B cell (primary cell): ENCODE measurements at regions not wholly inside any gene's neighbourhood (a gene's known extent, or its start where the extent isn't known, plus 50 kb on each side); places are given as distances from the start of the nearest gene placed in this dataset.

Source experiments
- ATAC-seq: fragments of 200-7000 bp; cut with Tn5 transposase; one replicate; pipeline ENCODE4 v1.10.0; 2021; ENCODE audit warnings: low read depth, mild to moderate bottlenecking, moderate number of reproducible peaks, moderate library complexity
- CTCF ChIA-PET: fragments of 350-600 bp; sonication (Branson Sonifier 250); formaldehyde crosslinking; loops from one replicate; lab custom pipeline; 2021; ENCODE audit warnings: antibody characterized with exemption, inconsistent platforms; lab: Charles Lee
- POLR2A ChIA-PET: fragments of 350-600 bp; sonication (Branson Sonifier 250); formaldehyde crosslinking; loops from one replicate; lab custom pipeline; 2021; ENCODE audit warnings: antibody characterized with exemption; lab: Charles Lee
- DNase-seq: peaks from one replicate; pipeline ENCODE4 v3.0.0; 2013
- H2AFZ ChIP-seq: 2 replicates; pipeline ENCODE4 v1.6.1; 2012; ENCODE audit warnings: mild to moderate bottlenecking, low read depth, low read length; ENCODE audit not compliant: insufficient read depth, poor library complexity, severe bottlenecking
- H3K27ac ChIP-seq, 2 donors: 1 replicate in 1 of 2; 2 replicates in 1 of 2; pipeline ENCODE4 v1.5.1; 2012 to 2013; ENCODE audit warnings: low read length in 2 of 2, mild to moderate bottlenecking in 2 of 2, moderate library complexity in 1 of 2
- H3K27me3 ChIP-seq, 4 experiments: fragments of 200-600 bp in 1 of 4; sonication (generic) in 1 of 4; replicated peaks in 1 of 4; 1 replicate in 2 of 4; 2 replicates in 2 of 4; pipeline versions ENCODE4 v1.6.1 to v1.7.0; 2013 to 2016; ENCODE audit warnings: low read length in 3 of 4, mild to moderate bottlenecking in 2 of 4, mixed read lengths in 1 of 4, moderate library complexity in 1 of 4; ENCODE audit not compliant: insufficient read depth in 4 of 4, control insufficient read depth in 3 of 4; ENCODE audit errors: control extremely low read depth in 1 of 4
- H3K36me3 ChIP-seq, 2 experiments: replicated peaks in 1 of 2; 1 replicate in 1 of 2; 2 replicates in 1 of 2; pipeline versions ENCODE4 v1.6.1 to v1.7.1; 2013; ENCODE audit warnings: low read length in 1 of 2; ENCODE audit not compliant: insufficient read depth in 2 of 2, control insufficient read depth in 1 of 2; ENCODE audit errors: control extremely low read depth in 1 of 2, extremely low read depth in 1 of 2
- H3K4me1 ChIP-seq, 2 donors: fragments of 200-600 bp in 1 of 2; sonication (generic) in 1 of 2; 1 replicate in 1 of 2; 2 replicates in 1 of 2; pipeline versions ENCODE4 v1.5.1 to v1.6.1; 2013 to 2017; ENCODE audit warnings: low read length in 2 of 2; ENCODE audit not compliant: control insufficient read depth in 2 of 2, insufficient read depth in 2 of 2
- H3K4me2 ChIP-seq: replicated peaks from 2 replicates; pipeline ENCODE3; 2012; ENCODE audit warnings: mild to moderate bottlenecking, low read depth, low read length; ENCODE audit not compliant: poor library complexity, severe bottlenecking
- H3K4me3 ChIP-seq, 5 experiments: fragments of 200-600 bp in 1 of 5; sonication (generic) in 1 of 5; 1 replicate in 3 of 5; 2 replicates in 2 of 5; pipeline versions ENCODE4 v1.5.1 to v1.7.0; 2011 to 2016; ENCODE audit warnings: low read length in 4 of 5, mild to moderate bottlenecking in 4 of 5, low read depth in 2 of 5, control low read depth in 1 of 5, moderate library complexity in 1 of 5; ENCODE audit not compliant: insufficient read depth in 1 of 5; ENCODE audit errors: control extremely low read depth in 1 of 5, extremely low read depth in 1 of 5
- H3K79me2 ChIP-seq: fragments of 200-600 bp; sonication (generic); one replicate; pipeline ENCODE4 v1.6.0; 2016; ENCODE audit warnings: low read length; ENCODE audit not compliant: control insufficient read depth, insufficient read depth
- H3K9ac ChIP-seq: fragments of 200-600 bp; sonication (generic); 2 replicates; pipeline ENCODE4 v1.6.1; 2017; ENCODE audit warnings: mild to moderate bottlenecking, low read length, moderate library complexity
- H3K9me3 ChIP-seq, 3 donors: one replicate each; pipeline versions ENCODE4 v1.6.1 to v1.7.1; 2013; ENCODE audit warnings: low read length in 2 of 3; ENCODE audit not compliant: control insufficient read depth in 2 of 3, insufficient read depth in 1 of 3; ENCODE audit errors: control extremely low read depth in 1 of 3
- H4K20me1 ChIP-seq: 2 replicates; pipeline ENCODE4 v1.6.0; 2012; ENCODE audit warnings: mild to moderate bottlenecking, low read length; ENCODE audit not compliant: insufficient read depth, control insufficient read depth, poor library complexity, severe bottlenecking
- H3K27ac Mint-ChIP-seq: one replicate; pipeline ENCODE4 v1.8.0; 2021; ENCODE audit warnings: mixed read lengths
- H3K27me3 Mint-ChIP-seq: one replicate; pipeline ENCODE4 v1.8.0; 2021; ENCODE audit warnings: mixed read lengths
- H3K4me1 Mint-ChIP-seq: one replicate; pipeline ENCODE4 v1.8.0; 2021; ENCODE audit warnings: mixed read lengths
- H3K4me3 Mint-ChIP-seq: one replicate; pipeline ENCODE4 v1.8.0; 2021; ENCODE audit warnings: mixed read lengths
- H3K9me3 Mint-ChIP-seq: one replicate; pipeline ENCODE4 v1.8.0; 2022; ENCODE audit warnings: mixed read lengths; ENCODE audit not compliant: insufficient read depth
- CTCF ChIP-seq: fragments of 200-600 bp; IDR thresholded peaks from one replicate; pipeline ENCODE4 v1.8.0; 2022; ENCODE audit warnings: antibody characterized with exemption, mild to moderate bottlenecking
- EZH2 ChIP-seq: IDR thresholded peaks from 2 replicates; pipeline ENCODE4 v1.6.1; 2012; ENCODE audit warnings: borderline replicate concordance, low read depth, mild to moderate bottlenecking, moderate library complexity, low read length; ENCODE audit not compliant: insufficient read depth, poor library complexity, severe bottlenecking
- WGBS: methylation state at CpG from one replicate; pipeline ENCODE4 v1.1.5; 2013; ENCODE audit warnings: missing lambda C conversion rate; ENCODE audit not compliant: insufficient coverage; 5-methylcytosine and 5-hydroxymethylcytosine counted together
- intact Hi-C: fragments of 100-400 bp; cut with micrococcal nuclease; formaldehyde crosslinking; loops from one replicate; pipeline ENCODE4 v1.10.0; 2022

GRCh38 chr12:105641749-105642148 lies 311.3 kb downstream of the C12orf75 start:
- peaks cover 0 to 2% (median 2%) of the 10 kb centered on the region in 3 donors for H3K9me3 ChIP-seq

GRCh38 chr12:105644770-105645169 lies 314.3 kb downstream of the C12orf75 start:
- POLR2A ChIA-PET, result no interaction called here
- Mint-ChIP-seq H3K9me3 (peaks cover 3% of the 10 kb centered on the region), H3K4me3 (no peak overlapping the region), H3K4me1 (no peaks in the 10 kb centered on the region), H3K27me3 (peaks cover 12% of the 10 kb centered on the region), H3K27ac (no peak overlapping the region)
- Histone ChIP-seq H3K4me1 (no peaks in the 10 kb centered on the region), H3K36me3 (no peaks in the 10 kb centered on the region), H3K9ac (no peak overlapping the region), H3K9me3 (peaks cover 0 to 2% (median 0%) of the 10 kb centered on the region in 3 donors), H3K27me3 (no peaks in the 10 kb centered on the region), H3K4me2 (no peak overlapping the region), H3K27ac (no peak overlapping the region), H3K79me2 (no peaks in the 10 kb centered on the region), H3K4me3 (no peak overlapping the region), H4K20me1 (no peaks in the 10 kb centered on the region), H2AFZ (no peak overlapping the region)
- CTCF ChIA-PET, result no interaction called here
- WGBS, result no CpG with 5 or more reads among the region's 5 CpGs
- TF ChIP-seq EZH2 (no peak), CTCF (no peak)
- intact Hi-C loops, result no loop called here
- no peak for ATAC-seq
- DNase-seq, result no peak

More at GRCh38 chr12:105641749-105642148, 311.3 kb downstream of the C12orf75 start:
- Histone ChIP-seq H3K27ac (no peak overlapping the region), H3K4me1 (no peaks in the 10 kb centered on the region), H3K27me3 (no peaks in the 10 kb centered on the region), H3K9ac (no peak overlapping the region), H4K20me1 (no peaks in the 10 kb centered on the region), H3K79me2 (no peaks in the 10 kb centered on the region), H3K4me2 (no peak overlapping the region), H2AFZ (no peak overlapping the region), H3K36me3 (no peaks in the 10 kb centered on the region), H3K4me3 (no peak overlapping the region)
- intact Hi-C loops, result no loop called here
- POLR2A ChIA-PET, result no interaction called here
- ATAC-seq, result no peak
- Mint-ChIP-seq H3K27me3 (peaks cover 12% of the 10 kb centered on the region), H3K4me3 (no peak overlapping the region), H3K9me3 (peaks cover 4% of the 10 kb centered on the region), H3K4me1 (no peaks in the 10 kb centered on the region), H3K27ac (no peak overlapping the region)
- TF ChIP-seq EZH2 (no peak), CTCF (no peak)
- WGBS, result 100% methylated on average over 3 of the region's 5 CpGs
- CTCF ChIA-PET, result no interaction called here
- DNase-seq, result no peak
